Gastrocnemius medialis (tissue), 4 donors: ENCODE measurements at regions not wholly inside any gene's neighbourhood (a gene's known extent, or its start where the extent isn't known, plus 50 kb on each side); places are given as distances from the start of the nearest gene placed in this dataset.

Experiments used
- ATAC-seq, 2 donors: fragments of 150-250 bp; one replicate each; pipeline ENCODE4 v1.9.1; 2016
- DNase-seq, 2 donors: peaks; one replicate each; pipeline ENCODE4 v3.0.0-alpha.2; 2019
- H3K27ac ChIP-seq, 4 donors: fragments of 200-600 bp; sonication (generic); 1 replicate in 1 of 4; 2 replicates in 3 of 4; pipeline ENCODE4 v1.5.1; 2016 to 2018; ENCODE audit warnings: mild to moderate bottlenecking in 2 of 4, moderate library complexity in 1 of 4
- H3K27me3 ChIP-seq, 3 donors: fragments of 200-600 bp; sonication (generic) in 2 of 3; 1 replicate in 1 of 3; 2 replicates in 2 of 3; pipeline versions ENCODE4 v1.5.1 to v1.6.0; 2016 to 2019; ENCODE audit warnings: mild to moderate bottlenecking in 1 of 3, moderate library complexity in 1 of 3
- H3K36me3 ChIP-seq, 2 donors: fragments of 200-600 bp; sonication (generic) in 1 of 2; one replicate each; pipeline ENCODE4 v1.5.1; 2017 to 2018
- H3K4me1 ChIP-seq, 2 donors: fragments of 200-600 bp; sonication (generic) in 1 of 2; one replicate each; pipeline ENCODE4 v1.5.1; 2016 to 2017; ENCODE audit warnings: mild to moderate bottlenecking in 2 of 2
- H3K4me3 ChIP-seq, 4 donors: fragments of 200-600 bp; sonication (generic) in 3 of 4; 1 replicate in 1 of 4; 2 replicates in 3 of 4; pipeline ENCODE4 v1.5.1; 2016 to 2019; ENCODE audit warnings: mild to moderate bottlenecking in 2 of 4
- H3K9me3 ChIP-seq, 3 donors: fragments of 200-600 bp; sonication (generic) in 2 of 3; 1 replicate in 1 of 3; 2 replicates in 2 of 3; pipeline ENCODE4 v1.5.1; 2016 to 2019
- POLR2A ChIP-seq, 2 donors: fragments of 450-650 bp; IDR thresholded peaks; one replicate each; pipeline ENCODE4 v1.6.1; 2017; ENCODE audit warnings: antibody characterized with exemption in 2 of 2, mild to moderate bottlenecking in 2 of 2, moderate library complexity in 2 of 2
- in situ Hi-C, 4 donors: fragments of 200-750 bp; cut with MboI; loops; one replicate each; pipeline versions ENCODE4 v1.15.0 to v1.8.0; 2017; ENCODE audit warnings: low sequenced_read_pairs in 4 of 4
- intact Hi-C: fragments of 100-400 bp; cut with DNase I; formaldehyde crosslinking; loops from one replicate; pipeline ENCODE4 v1.15.1; 2023; ENCODE audit warnings: low total_unique reads
- TF ChIP-seq, protein P1 (sequence below), 5 experiments: fragments of 450-650 bp in 3 of 5; fragments of 200-600 bp in 2 of 5; sonication (generic) in 2 of 5; IDR thresholded peaks in 4 of 5; conservative IDR thresholded peaks in 1 of 5; 1 replicate in 4 of 5; 2 replicates in 1 of 5; pipeline ENCODE4 v1.5.1; 2016 to 2019; ENCODE audit warnings: antibody characterized with exemption in 5 of 5, mild to moderate bottlenecking in 3 of 5, moderate library complexity in 3 of 5

GRCh38 chr3:127387556-127388153 lies 99.8 kb upstream of the PRR20G start:
- Histone ChIP-seq H3K36me3 (no peaks in the 10 kb centered on the region), H3K4me3 (no peak overlapping the region), H3K9me3 (no peaks in the 10 kb centered on the region), H3K4me1 (no peaks in the 10 kb centered on the region), H3K27ac (no peak overlapping the region), H3K27me3 (peaks cover 4 to 8% (median 7%) of the 10 kb centered on the region in 3 donors)
- DNase-seq (no peak), ATAC-seq (no peak)
- TF ChIP-seq, protein P1, sequence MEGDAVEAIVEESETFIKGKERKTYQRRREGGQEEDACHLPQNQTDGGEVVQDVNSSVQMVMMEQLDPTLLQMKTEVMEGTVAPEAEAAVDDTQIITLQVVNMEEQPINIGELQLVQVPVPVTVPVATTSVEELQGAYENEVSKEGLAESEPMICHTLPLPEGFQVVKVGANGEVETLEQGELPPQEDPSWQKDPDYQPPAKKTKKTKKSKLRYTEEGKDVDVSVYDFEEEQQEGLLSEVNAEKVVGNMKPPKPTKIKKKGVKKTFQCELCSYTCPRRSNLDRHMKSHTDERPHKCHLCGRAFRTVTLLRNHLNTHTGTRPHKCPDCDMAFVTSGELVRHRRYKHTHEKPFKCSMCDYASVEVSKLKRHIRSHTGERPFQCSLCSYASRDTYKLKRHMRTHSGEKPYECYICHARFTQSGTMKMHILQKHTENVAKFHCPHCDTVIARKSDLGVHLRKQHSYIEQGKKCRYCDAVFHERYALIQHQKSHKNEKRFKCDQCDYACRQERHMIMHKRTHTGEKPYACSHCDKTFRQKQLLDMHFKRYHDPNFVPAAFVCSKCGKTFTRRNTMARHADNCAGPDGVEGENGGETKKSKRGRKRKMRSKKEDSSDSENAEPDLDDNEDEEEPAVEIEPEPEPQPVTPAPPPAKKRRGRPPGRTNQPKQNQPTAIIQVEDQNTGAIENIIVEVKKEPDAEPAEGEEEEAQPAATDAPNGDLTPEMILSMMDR (IDR thresholded peaks at IDR 0.05 in 4 of 5, conservative IDR thresholded peaks at IDR 0.05 in 1 of 5), result no peak
- no peak for TF ChIP-seq POLR2A (IDR thresholded peaks at IDR 0.05)
- intact Hi-C loops, result no loop called here
- in situ Hi-C loops, result no loop called here

GRCh38 chr3:127387119-127387518 lies 99.3 kb upstream of the PRR20G start:
- TF ChIP-seq, protein P1 (IDR thresholded peaks at IDR 0.05 in 4 of 5, conservative IDR thresholded peaks at IDR 0.05 in 1 of 5), result no peak
- TF ChIP-seq POLR2A (IDR thresholded peaks at IDR 0.05), result no peak
- Histone ChIP-seq H3K4me1 (no peaks in the 10 kb centered on the region), H3K4me3 (no peak overlapping the region), H3K27me3 (peaks cover 7 to 10% (median 8%) of the 10 kb centered on the region in 3 donors), H3K36me3 (no peaks in the 10 kb centered on the region), H3K27ac (no peak overlapping the region), H3K9me3 (no peaks in the 10 kb centered on the region)
- DNase-seq (no peak), ATAC-seq (no peak)
- in situ Hi-C loops (no loop called here), intact Hi-C loops (no loop called here)

DNA sequence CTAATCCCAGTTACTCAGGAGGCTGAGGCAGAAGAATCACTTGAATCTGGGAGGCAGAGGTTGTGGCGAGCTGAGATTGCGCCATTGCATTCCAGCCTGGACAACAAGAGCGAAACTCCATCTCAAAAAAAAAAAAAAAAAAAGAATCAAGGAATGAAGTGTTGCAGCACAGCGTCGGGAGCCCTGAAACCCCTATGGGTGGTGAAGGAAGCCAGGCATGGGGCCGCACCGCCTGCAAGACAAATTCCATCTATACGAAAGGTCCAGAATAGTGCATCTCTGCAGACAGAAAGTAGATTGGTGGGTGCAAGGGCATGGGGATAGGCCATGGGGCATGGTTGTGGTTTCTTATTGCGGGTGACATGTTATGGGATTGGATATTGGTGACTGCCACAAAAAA lies 98.6 kb upstream of the PRR20G start:
- H3K9me3 ChIP-seq, result no peaks in the 10 kb centered on the region
- DNase-seq (no peak), ATAC-seq (no peak)
- peaks cover 8 to 11% (median 11%) of the 10 kb centered on the region in 3 donors for H3K27me3 ChIP-seq
- no peaks in the 10 kb centered on the region for H3K4me1 ChIP-seq
- TF ChIP-seq, protein P1 (IDR thresholded peaks at IDR 0.05 in 4 of 5, conservative IDR thresholded peaks at IDR 0.05 in 1 of 5), result no peak
- TF ChIP-seq POLR2A (IDR thresholded peaks at IDR 0.05), result no peak
- intact Hi-C loops, result no loop called here
- in situ Hi-C loops, result no loop called here
- no peaks in the 10 kb centered on the region for H3K36me3 ChIP-seq
- no peak overlapping the region for H3K27ac ChIP-seq
- no peak overlapping the region for H3K4me3 ChIP-seq

DNA sequence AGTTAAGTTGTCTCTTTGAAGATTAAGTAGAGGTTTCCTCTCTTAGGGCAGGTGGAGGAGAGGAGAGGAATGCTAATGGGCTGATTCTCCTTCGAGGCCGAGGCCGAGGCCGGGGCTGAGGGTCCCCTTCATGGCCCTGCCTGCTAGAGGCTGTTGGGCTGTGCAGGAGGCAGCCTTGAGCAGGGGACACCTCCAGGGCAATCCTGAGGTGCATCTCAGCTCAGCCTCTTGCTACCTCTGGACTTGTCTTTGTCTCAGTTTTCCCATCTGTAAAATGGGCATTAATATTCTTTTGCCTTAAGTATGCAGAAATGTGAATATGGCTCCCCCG lies 97.7 kb upstream of the PRR20G start:
- TF ChIP-seq POLR2A (IDR thresholded peaks at IDR 0.05), result no peak
- TF ChIP-seq, protein P1 (IDR thresholded peaks at IDR 0.05 in 4 of 5, conservative IDR thresholded peaks at IDR 0.05 in 1 of 5), result no peak
- in situ Hi-C loops, result no loop called here
- Histone ChIP-seq H3K9me3 (no peaks in the 10 kb centered on the region), H3K4me3 (no peak overlapping the region), H3K36me3 (no peaks in the 10 kb centered on the region), H3K27ac (no peak overlapping the region), H3K4me1 (no peaks in the 10 kb centered on the region), H3K27me3 (peaks cover 8 to 11% (median 11%) of the 10 kb centered on the region in 3 donors)
- DNase-seq (no peak), ATAC-seq (no peak)
- intact Hi-C loops, result no loop called here
